HG03354 (cell line): ENCODE measurements at regions not wholly inside any gene's neighbourhood (a gene's known extent, or its start where the extent isn't known, plus 50 kb on each side); places are given as distances from the start of the nearest gene placed in this dataset.
A peak's percentile ranks its signal among the peaks of the same experiment; 100 is the strongest.
"Not testable (repeated sequence)": the region's sequence is repeated elsewhere in the genome, so short reads cannot be mapped to it uniquely, and the experiment has no call there.

Experiments
- ATAC-seq: cut with Tn5 transposase; IDR thresholded peaks from one replicate; pipeline ENCODE4 v1.9.1; 2021; ENCODE audit warnings: mild to moderate bottlenecking; ENCODE audit not compliant: unreplicated experiment, poor library complexity, severe bottlenecking

- ATAC-seq, result no peak
These were observed 126.6 kb upstream of the SLC1A4 start for GRCh38 chr2:64862623-64863022.

GRCh38 chr2:64863097-64863820, 125.9 kb upstream of the SLC1A4 start:
- no peak for ATAC-seq

GRCh38 chr2:64865073-64865830, 123.9 kb upstream of the SLC1A4 start:
- ATAC-seq, result peak; percentile 68

- ATAC-seq, result no peak
These were observed 123.3 kb upstream of the SLC1A4 start for GRCh38 chr2:64865831-64866345.

GRCh38 chr2:64866797-64867196, 122.4 kb upstream of the SLC1A4 start:
- ATAC-seq, result no peak

GRCh38 chr2:64867253-64867996, 121.8 kb upstream of the SLC1A4 start:
- ATAC-seq, result no peak

- ATAC-seq, result no peak
These were observed 120.1 kb upstream of the SLC1A4 start for GRCh38 chr2:64869126-64869525.

- ATAC-seq, result peak; percentile 97
These were observed 115.7 kb upstream of the SLC1A4 start for GRCh38 chr2:64873472-64873924.

GRCh38 chr2:64874593-64874992, 114.6 kb upstream of the SLC1A4 start:
- no peak for ATAC-seq

- no peak for ATAC-seq
These were observed 113.8 kb upstream of the SLC1A4 start for GRCh38 chr2:64875368-64875767.

GRCh38 chr2:64876137-64876647, 113.0 kb upstream of the SLC1A4 start:
- ATAC-seq, result no peak

- no peak for ATAC-seq
These were observed 109.5 kb upstream of the SLC1A4 start for GRCh38 chr2:64879745-64880144.

- ATAC-seq, result no peak
These were observed 108.8 kb upstream of the SLC1A4 start for GRCh38 chr2:64880193-64880951.

- ATAC-seq, result no peak
These were observed 108.1 kb upstream of the SLC1A4 start for GRCh38 chr2:64881037-64881492.

GRCh38 chr2:64887565-64887964, 101.6 kb upstream of the SLC1A4 start:
- no peak for ATAC-seq

- ATAC-seq, result no peak
These were observed 100.4 kb upstream of the SLC1A4 start for GRCh38 chr2:64888591-64889309.

GRCh38 chr2:64889803-64890202, 99.4 kb upstream of the SLC1A4 start:
- no peak for ATAC-seq

GRCh38 chr2:64896572-64896971, 92.6 kb upstream of the SLC1A4 start:
- not testable (repeated sequence) for ATAC-seq
